CD14-positive monocyte (primary cell): ENCODE measurements at regions not wholly inside any gene's neighbourhood (a gene's known extent, or its start where the extent isn't known, plus 50 kb on each side); places are given as distances from the start of the nearest gene placed in this dataset.

Experiments
- DNase-seq, 3 donors: peaks; one replicate each; pipeline ENCODE4 v3.0.0-alpha.2; 2011 to 2022
- H2AFZ ChIP-seq: 2 replicates; pipeline ENCODE4 v1.6.0; 2012; ENCODE audit warnings: mild to moderate bottlenecking, low read depth, low read length, inconsistent platforms; ENCODE audit not compliant: insufficient read depth, poor library complexity, severe bottlenecking
- H3K27ac ChIP-seq, 2 donors: 1 replicate in 1 of 2; 2 replicates in 1 of 2; pipeline ENCODE4 v1.5.1; 2012 to 2013; ENCODE audit warnings: low read length in 2 of 2, control low read depth in 1 of 2, inconsistent platforms in 1 of 2, low read depth in 1 of 2, mild to moderate bottlenecking in 1 of 2
- H3K27me3 ChIP-seq, 2 donors: one replicate each; pipeline versions ENCODE4 v1.6.0 to v1.6.1; 2011 to 2013; ENCODE audit warnings: low read length in 2 of 2; ENCODE audit not compliant: control insufficient read depth in 2 of 2, insufficient read depth in 2 of 2
- H3K36me3 ChIP-seq, 2 donors: replicated peaks in 1 of 2; 1 replicate in 1 of 2; 2 replicates in 1 of 2; pipeline versions ENCODE4 v1.5.1 to v1.6.1; 2012 to 2013; ENCODE audit warnings: low read length in 2 of 2, control low read depth in 1 of 2, inconsistent platforms in 1 of 2, mild to moderate bottlenecking in 1 of 2; ENCODE audit not compliant: insufficient read depth in 2 of 2, control insufficient read depth in 1 of 2
- H3K4me1 ChIP-seq, 2 donors: 1 replicate in 1 of 2; 2 replicates in 1 of 2; pipeline versions ENCODE4 v1.5.1 to v1.6.1; 2012 to 2013; ENCODE audit warnings: low read length in 2 of 2, control low read depth in 1 of 2, inconsistent platforms in 1 of 2, mild to moderate bottlenecking in 1 of 2, moderate library complexity in 1 of 2; ENCODE audit not compliant: insufficient read depth in 2 of 2, control insufficient read depth in 1 of 2
- H3K4me2 ChIP-seq: replicated peaks from 2 replicates; pipeline ENCODE3; 2012; ENCODE audit warnings: low read length, moderate library complexity, mild to moderate bottlenecking; ENCODE audit not compliant: poor library complexity, severe bottlenecking; ENCODE audit errors: extremely low read depth
- H3K4me3 ChIP-seq, 3 experiments: fragments of 200-600 bp in 1 of 3; sonication (generic) in 1 of 3; replicated peaks in 1 of 3; 1 replicate in 2 of 3; 2 replicates in 1 of 3; pipeline ENCODE4 v1.5.1; 2011 to 2013; ENCODE audit warnings: low read length in 3 of 3, mild to moderate bottlenecking in 3 of 3, control low read depth in 2 of 3, low read depth in 2 of 3, inconsistent platforms in 1 of 3, moderate library complexity in 1 of 3
- H3K79me2 ChIP-seq: 2 replicates; pipeline ENCODE4 v1.6.0; 2012; ENCODE audit warnings: mild to moderate bottlenecking, control low read depth, inconsistent platforms, low read length, moderate library complexity; ENCODE audit not compliant: insufficient read depth
- H3K9ac ChIP-seq: 2 replicates; pipeline ENCODE4 v1.6.0; 2017; ENCODE audit warnings: low read length, mild to moderate bottlenecking; ENCODE audit not compliant: insufficient read depth, poor library complexity, severe bottlenecking
- H3K9me3 ChIP-seq, 2 donors: replicated peaks in 1 of 2; 1 replicate in 1 of 2; 2 replicates in 1 of 2; pipeline versions ENCODE4 v1.5.1 to v1.6.1; 2012 to 2013; ENCODE audit warnings: low read length in 2 of 2, control low read depth in 1 of 2; ENCODE audit not compliant: control insufficient read depth in 1 of 2, insufficient read depth in 1 of 2
- H4K20me1 ChIP-seq: 2 replicates; pipeline ENCODE4 v1.6.0; 2012; ENCODE audit warnings: mild to moderate bottlenecking, low read length, control low read depth, moderate library complexity; ENCODE audit not compliant: insufficient read depth
- H3K27ac Mint-ChIP-seq, 7 donors: one replicate each; pipeline ENCODE4 v1.8.0; 2020; ENCODE audit warnings: mild to moderate bottlenecking in 7 of 7, mixed read lengths in 7 of 7, moderate library complexity in 6 of 7, inconsistent platforms in 2 of 7
- H3K27me3 Mint-ChIP-seq, 3 donors: one replicate each; pipeline ENCODE4 v1.8.0; 2021 to 2022; ENCODE audit warnings: low read depth in 3 of 3, mild to moderate bottlenecking in 3 of 3, mixed read lengths in 3 of 3, moderate library complexity in 3 of 3, inconsistent platforms in 1 of 3
- H3K36me3 Mint-ChIP-seq, 2 donors: one replicate each; pipeline ENCODE4 v1.8.0; 2020; ENCODE audit warnings: mixed read lengths in 2 of 2, inconsistent platforms in 1 of 2, mild to moderate bottlenecking in 1 of 2
- H3K4me1 Mint-ChIP-seq: one replicate; pipeline ENCODE4 v1.8.0; 2020; ENCODE audit warnings: mild to moderate bottlenecking, mixed read lengths
- H3K4me3 Mint-ChIP-seq, 2 donors: one replicate each; pipeline ENCODE4 v1.8.0; 2020; ENCODE audit warnings: mild to moderate bottlenecking in 2 of 2, mixed read lengths in 2 of 2, moderate library complexity in 1 of 2
- H3K9me3 Mint-ChIP-seq, 7 donors: one replicate each; pipeline ENCODE4 v1.8.0; 2020 to 2022; ENCODE audit warnings: mixed read lengths in 7 of 7, mild to moderate bottlenecking in 6 of 7, moderate library complexity in 6 of 7, inconsistent platforms in 2 of 7
- WGBS: methylation state at CpG from one replicate; pipeline ENCODE4 v1.1.5; 2013; ENCODE audit warnings: missing lambda C conversion rate; ENCODE audit not compliant: insufficient coverage; 5-methylcytosine and 5-hydroxymethylcytosine counted together
- intact Hi-C, 2 donors: fragments of 100-400 bp; cut with micrococcal nuclease; formaldehyde crosslinking; loops; one replicate each; pipeline versions ENCODE4 v1.15.0 to v1.15.1; 2023
- TF ChIP-seq, protein P1 (sequence below): fragments of 200-600 bp; IDR thresholded peaks from one replicate; pipeline ENCODE4 v1.8.0; 2022; ENCODE audit warnings: antibody characterized with exemption, mild to moderate bottlenecking

DNA sequence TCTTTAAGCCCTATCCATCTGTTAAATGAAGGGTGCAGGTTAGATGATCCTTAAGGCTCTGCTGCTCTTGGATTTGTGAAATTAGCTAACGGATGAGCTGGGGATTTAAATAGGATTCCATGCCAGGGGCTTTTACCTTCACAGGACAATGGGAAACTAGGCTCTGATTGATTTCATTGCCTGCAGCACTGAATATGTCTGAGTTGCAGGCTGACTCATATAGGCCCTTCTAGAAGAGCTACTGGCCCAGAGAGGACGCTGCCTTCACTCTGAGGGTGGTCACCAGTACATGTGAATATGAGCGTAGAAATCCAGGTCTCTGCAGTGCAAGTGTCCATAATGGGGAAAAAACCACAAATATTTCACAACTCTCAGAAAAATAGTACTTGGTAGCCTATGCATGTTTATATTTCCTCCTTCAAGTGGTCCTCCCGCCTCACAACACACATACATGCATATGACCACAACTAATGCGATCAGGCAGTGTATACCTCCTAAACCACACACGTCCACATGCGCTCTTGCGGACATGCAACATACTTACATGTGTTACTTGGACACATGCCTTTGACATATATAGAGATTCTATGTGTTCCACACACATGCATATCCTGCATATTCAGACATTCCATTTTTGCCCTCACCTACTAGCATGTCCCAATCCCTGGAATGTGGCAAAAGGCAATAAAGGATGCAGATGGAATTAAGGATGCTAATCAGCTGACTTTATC is 233.8 kb upstream of the JUN start:
- DNase-seq = peak in 2 of 3 donors; percentile 18 to 22
- Histone ChIP-seq H3K27ac (no peak overlapping the region), H3K4me1 (peaks cover 31 to 39% of the 10 kb centered on the region in 2 donors), H3K9ac (no peak overlapping the region), H3K4me2 (no peak overlapping the region), H2AFZ (no peak overlapping the region), H3K27me3 (no peaks in the 10 kb centered on the region), H4K20me1 (no peaks in the 10 kb centered on the region), H3K4me3 (no peak overlapping the region), H3K79me2 (no peaks in the 10 kb centered on the region), H3K36me3 (no peaks in the 10 kb centered on the region), H3K9me3 (no peaks in the 10 kb centered on the region)
- Mint-ChIP-seq H3K27ac (peak overlapping the region in 1 of 7 donors; percentile 5), H3K4me3 (peak overlapping the region in 1 of 2 donors; percentile 9), H3K9me3 (peaks cover 0 to 7% (median 0%) of the 10 kb centered on the region in 7 donors), H3K4me1 (peaks cover 56% of the 10 kb centered on the region), H3K36me3 (no peaks in the 10 kb centered on the region), H3K27me3 (peaks cover 2 to 4% (median 3%) of the 10 kb centered on the region in 3 donors)
- intact Hi-C loops = loop anchor here in 1 of 2 donors (5.0 to 10.0 kb wide), 2 partner anchors 133 to 275 kb away; no protein-coding TSS in a partner anchor
- TF ChIP-seq, protein P1, sequence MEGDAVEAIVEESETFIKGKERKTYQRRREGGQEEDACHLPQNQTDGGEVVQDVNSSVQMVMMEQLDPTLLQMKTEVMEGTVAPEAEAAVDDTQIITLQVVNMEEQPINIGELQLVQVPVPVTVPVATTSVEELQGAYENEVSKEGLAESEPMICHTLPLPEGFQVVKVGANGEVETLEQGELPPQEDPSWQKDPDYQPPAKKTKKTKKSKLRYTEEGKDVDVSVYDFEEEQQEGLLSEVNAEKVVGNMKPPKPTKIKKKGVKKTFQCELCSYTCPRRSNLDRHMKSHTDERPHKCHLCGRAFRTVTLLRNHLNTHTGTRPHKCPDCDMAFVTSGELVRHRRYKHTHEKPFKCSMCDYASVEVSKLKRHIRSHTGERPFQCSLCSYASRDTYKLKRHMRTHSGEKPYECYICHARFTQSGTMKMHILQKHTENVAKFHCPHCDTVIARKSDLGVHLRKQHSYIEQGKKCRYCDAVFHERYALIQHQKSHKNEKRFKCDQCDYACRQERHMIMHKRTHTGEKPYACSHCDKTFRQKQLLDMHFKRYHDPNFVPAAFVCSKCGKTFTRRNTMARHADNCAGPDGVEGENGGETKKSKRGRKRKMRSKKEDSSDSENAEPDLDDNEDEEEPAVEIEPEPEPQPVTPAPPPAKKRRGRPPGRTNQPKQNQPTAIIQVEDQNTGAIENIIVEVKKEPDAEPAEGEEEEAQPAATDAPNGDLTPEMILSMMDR = no peak
- WGBS = 60% methylated on average over 6 of the region's 8 CpGs

DNA sequence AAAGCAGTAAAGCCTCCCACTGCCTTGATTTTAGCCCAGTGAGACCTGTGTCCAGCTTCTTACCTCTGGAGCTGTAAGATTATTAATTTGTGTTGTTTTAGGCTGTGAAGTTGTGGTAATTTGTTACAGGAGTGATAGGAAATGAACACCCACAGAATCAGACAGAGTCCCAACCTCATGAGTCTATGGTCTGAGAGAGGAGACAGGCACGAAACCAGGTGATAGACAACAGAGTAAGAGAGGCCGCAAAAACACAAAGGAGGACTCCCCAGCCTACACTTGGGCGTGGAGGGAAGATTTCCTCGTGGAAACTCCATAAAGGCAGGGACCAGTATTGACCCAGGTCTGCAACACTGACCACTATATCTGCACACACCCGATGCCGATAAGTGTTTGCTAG is 234.6 kb upstream of the JUN start:
- H3K4me3 Mint-ChIP-seq = no peak overlapping the region
- peaks cover 49% of the 10 kb centered on the region for H3K4me1 Mint-ChIP-seq
- Histone ChIP-seq H3K27me3 (no peaks in the 10 kb centered on the region), H3K27ac (no peak overlapping the region), H3K79me2 (no peaks in the 10 kb centered on the region), H3K4me1 (peaks cover 28 to 35% of the 10 kb centered on the region in 2 donors), H4K20me1 (no peaks in the 10 kb centered on the region), H3K36me3 (no peaks in the 10 kb centered on the region), H3K4me3 (no peak overlapping the region), H3K4me2 (no peak overlapping the region), H3K9me3 (no peaks in the 10 kb centered on the region), H3K9ac (no peak overlapping the region), H2AFZ (no peak overlapping the region)
- WGBS = 100% methylated on average over 1 of the region's 6 CpGs
- no peak for DNase-seq
- peaks cover 0 to 7% (median 0%) of the 10 kb centered on the region in 7 donors for H3K9me3 Mint-ChIP-seq
- intact Hi-C loops = loop anchor here in 1 of 2 donors (5.0 to 10.0 kb wide), 2 partner anchors 134 to 274 kb away; no protein-coding TSS in a partner anchor
- no peak overlapping the region for H3K27ac Mint-ChIP-seq
- peaks cover 2 to 4% (median 3%) of the 10 kb centered on the region in 3 donors for H3K27me3 Mint-ChIP-seq
- TF ChIP-seq, protein P1 = no peak
- no peaks in the 10 kb centered on the region for H3K36me3 Mint-ChIP-seq
